BE2C (cell line): ENCODE measurements at regions not wholly inside any gene's neighbourhood (a gene's known extent, or its start where the extent isn't known, plus 50 kb on each side); places are given as distances from the start of the nearest gene placed in this dataset.

Source experiments
- DNase-seq: peaks from one replicate; pipeline ENCODE4 v3.0.0-alpha.2; 2020
- H3K27me3 ChIP-seq: fragments of 250-450 bp; sonication (Bioruptor Pico); 2 replicates; pipeline ENCODE4 v1.5.1; 2020; ENCODE audit warnings: mild to moderate bottlenecking
- H3K36me3 ChIP-seq: fragments of 250-450 bp; sonication (Bioruptor Pico); 2 replicates; pipeline ENCODE4 v1.5.1; 2020; ENCODE audit warnings: mild to moderate bottlenecking
- H3K4me1 ChIP-seq: fragments of 250-450 bp; sonication (Bioruptor Pico); 2 replicates; pipeline ENCODE4 v1.5.1; 2020
- H3K4me3 ChIP-seq: 2 replicates; pipeline ENCODE4 v1.5.1; 2011; ENCODE audit warnings: low read depth, low read length
- H3K9me3 ChIP-seq: fragments of 250-450 bp; sonication (Bioruptor Pico); 2 replicates; pipeline ENCODE4 v1.5.1; 2020
- CTCF ChIP-seq: IDR thresholded peaks from 2 replicates; pipeline ENCODE4 v1.5.1; 2012; ENCODE audit warnings: mild to moderate bottlenecking, low read depth, low read length

DNA sequence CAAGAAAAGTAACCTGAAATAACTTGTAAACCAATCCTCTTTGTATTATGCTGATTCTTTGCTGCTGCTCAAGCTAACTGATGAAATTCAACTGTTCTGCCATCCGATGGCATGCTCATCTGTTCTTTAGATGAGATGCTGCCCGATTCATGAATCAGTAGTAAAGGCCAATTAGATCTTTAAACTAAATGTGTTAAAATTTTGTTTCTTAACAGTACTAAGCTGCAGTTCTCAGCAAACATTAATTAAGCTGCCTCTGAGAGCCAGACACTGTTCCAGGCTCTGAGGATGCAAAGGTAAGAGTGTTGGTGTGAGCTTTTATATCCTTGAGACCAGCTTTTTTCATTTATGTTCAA lies 77.0 kb upstream of the NT5E start:
- Histone ChIP-seq H3K36me3 (no peaks in the 10 kb centered on the region), H3K9me3 (no peaks in the 10 kb centered on the region), H3K27me3 (no peaks in the 10 kb centered on the region), H3K4me3 (no peak overlapping the region), H3K4me1 (no peaks in the 10 kb centered on the region)
- TF ChIP-seq CTCF: no peak
- DNase-seq: no peak

DNA sequence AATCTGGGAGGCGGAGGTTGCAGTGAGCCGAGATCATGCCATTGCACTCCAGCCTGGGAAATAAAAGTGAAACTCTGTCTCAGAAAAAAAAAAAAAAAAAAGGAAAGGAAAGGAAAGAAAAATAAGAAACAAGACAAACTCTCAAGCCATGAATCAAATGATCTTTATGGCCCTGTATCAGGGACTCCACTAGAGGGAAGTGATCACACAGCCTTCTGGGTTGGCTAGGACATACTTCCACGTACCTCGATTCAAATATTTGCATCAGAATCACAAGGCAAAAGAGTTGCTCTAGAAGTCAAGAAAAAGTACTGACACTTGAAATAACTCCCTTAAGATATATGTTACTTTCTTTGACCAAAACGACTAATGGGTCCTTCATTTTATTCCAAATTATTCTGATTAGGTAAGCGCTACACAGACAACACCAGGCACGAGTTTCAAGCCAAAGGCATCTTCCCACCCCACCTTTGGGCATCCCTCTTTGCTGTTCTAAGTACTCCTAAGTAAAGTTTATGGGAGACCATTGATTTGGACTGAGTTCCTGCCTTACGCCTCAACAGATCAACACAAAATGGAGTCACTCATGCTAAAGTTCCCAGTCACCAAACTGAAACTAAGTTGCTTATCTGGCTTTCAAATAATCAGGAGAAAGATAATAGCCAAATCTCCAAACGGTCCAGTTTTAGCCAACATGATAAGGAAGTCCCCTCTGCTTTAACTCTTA lies 77.5 kb upstream of the NT5E start:
- H3K4me1 ChIP-seq: no peaks in the 10 kb centered on the region
- DNase-seq: no peak
- no peaks in the 10 kb centered on the region for H3K27me3 ChIP-seq
- H3K9me3 ChIP-seq: no peaks in the 10 kb centered on the region
- peak; percentile 25; the same call in 1 of the 2 replicates for TF ChIP-seq CTCF
- H3K4me3 ChIP-seq: no peak overlapping the region
- no peaks in the 10 kb centered on the region for H3K36me3 ChIP-seq

- no peak for TF ChIP-seq CTCF
- Histone ChIP-seq H3K4me3 (no peak overlapping the region), H3K27me3 (no peaks in the 10 kb centered on the region), H3K36me3 (no peaks in the 10 kb centered on the region), H3K4me1 (no peaks in the 10 kb centered on the region), H3K9me3 (no peaks in the 10 kb centered on the region)
- no peak for DNase-seq
These were observed 81.3 kb upstream of the NT5E start for GRCh38 chr6:85368631-85369030.

DNA sequence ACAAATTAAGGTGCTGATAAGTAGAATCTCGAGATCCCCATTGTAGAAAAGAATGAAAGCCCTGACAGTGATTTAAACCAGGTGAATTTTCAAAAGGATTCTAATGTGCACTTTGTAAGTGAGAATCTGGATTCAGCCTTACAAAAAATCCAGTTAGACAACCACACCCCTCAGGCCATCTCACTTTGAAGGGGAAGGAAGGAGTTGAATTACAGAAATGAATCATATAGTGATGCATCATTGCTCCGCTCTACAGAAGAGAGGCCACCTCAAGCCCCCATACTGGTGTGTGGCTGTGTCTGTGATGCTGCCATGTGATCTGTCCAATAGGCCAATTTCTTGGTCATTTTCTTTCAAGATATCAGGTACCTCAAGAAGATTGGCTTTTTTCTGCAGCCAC lies 85.5 kb upstream of the NT5E start:
- H3K9me3 ChIP-seq: no peaks in the 10 kb centered on the region
- no peaks in the 10 kb centered on the region for H3K36me3 ChIP-seq
- no peak for TF ChIP-seq CTCF
- no peak overlapping the region for H3K4me3 ChIP-seq
- H3K27me3 ChIP-seq: no peaks in the 10 kb centered on the region
- H3K4me1 ChIP-seq: no peaks in the 10 kb centered on the region
- DNase-seq: no peak

DNA sequence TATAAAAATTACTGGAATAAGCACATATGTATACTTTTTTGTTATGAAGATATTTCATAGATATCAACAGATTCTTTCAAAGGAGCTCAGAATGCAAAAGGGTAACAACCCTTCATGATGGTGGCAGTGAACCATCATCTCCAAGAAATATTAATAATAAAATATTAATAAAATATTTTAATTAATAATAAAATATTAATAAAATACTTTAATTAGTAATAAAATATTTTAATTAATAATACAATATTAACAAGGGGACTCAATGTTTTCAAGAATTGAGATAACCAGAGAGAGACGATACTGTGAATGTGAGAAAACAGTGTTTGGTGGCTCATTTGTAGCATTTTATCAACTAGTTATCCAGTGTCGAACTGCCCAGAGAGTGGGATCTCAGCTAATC lies 86.0 kb upstream of the NT5E start:
- H3K4me3 ChIP-seq: no peak overlapping the region
- no peaks in the 10 kb centered on the region for H3K4me1 ChIP-seq
- DNase-seq: no peak
- H3K36me3 ChIP-seq: no peaks in the 10 kb centered on the region
- no peak for TF ChIP-seq CTCF
- H3K27me3 ChIP-seq: no peaks in the 10 kb centered on the region
- H3K9me3 ChIP-seq: no peaks in the 10 kb centered on the region

- Histone ChIP-seq H3K4me3 (no peak overlapping the region), H3K27me3 (no peaks in the 10 kb centered on the region), H3K9me3 (no peaks in the 10 kb centered on the region), H3K36me3 (no peaks in the 10 kb centered on the region), H3K4me1 (no peaks in the 10 kb centered on the region)
- no peak for TF ChIP-seq CTCF
- no peak for DNase-seq
These were observed 87.1 kb upstream of the NT5E start for GRCh38 chr6:85362652-85363310.
